BJ (cell line): ENCODE measurements at regions not wholly inside any gene's neighbourhood (a gene's known extent, or its start where the extent isn't known, plus 50 kb on each side); places are given as distances from the start of the nearest gene placed in this dataset.

ENCODE experiments used
- CTCF ChIA-PET: fragments of 350-600 bp; formaldehyde crosslinking; extraction: SDS; loops from one replicate; lab custom pipeline; 2021; ENCODE audit warnings: antibody characterized with exemption, inconsistent platforms; lab: Yijun Ruan, JAX
- POLR2A ChIA-PET: fragments of 300-600 bp; sonication (Branson Sonifier 250); formaldehyde crosslinking; extraction: SDS; loops from one replicate; lab custom pipeline; 2021; ENCODE audit warnings: antibody characterized with exemption; lab: Charles Lee
- DNase-seq: peaks from one replicate; pipeline ENCODE4 v3.0.0-alpha.2; 2011; ENCODE audit warnings: low read depth
- H3K27me3 ChIP-seq: 2 replicates; pipeline ENCODE4 v1.6.0; 2011; ENCODE audit warnings: low read length; ENCODE audit not compliant: control insufficient read depth, insufficient read depth
- H3K36me3 ChIP-seq: 2 replicates; pipeline ENCODE4 v1.5.1; 2011; ENCODE audit warnings: low read length; ENCODE audit not compliant: control insufficient read depth, insufficient read depth
- H3K4me3 ChIP-seq: 2 replicates; pipeline ENCODE4 v1.5.1; 2011; ENCODE audit warnings: low read depth, mild to moderate bottlenecking, control low read depth, low read length
- CTCF ChIP-seq: IDR thresholded peaks from 2 replicates; pipeline ENCODE4 v1.5.1; 2011; ENCODE audit warnings: low read depth, mild to moderate bottlenecking, control low read depth, inconsistent platforms, low read length, moderate library complexity; ENCODE audit not compliant: insufficient read depth

- POLR2A ChIA-PET: interaction anchor here (0.6 kb wide), 1 partner anchor 90 kb away, joined by 10 read pairs; no protein-coding TSS in a partner anchor
- peak; percentile 40 for DNase-seq
- Histone ChIP-seq H3K27me3 (no peaks in the 10 kb centered on the region), H3K36me3 (no peaks in the 10 kb centered on the region), H3K4me3 (no peak overlapping the region)
- TF ChIP-seq CTCF: no peak
- CTCF ChIA-PET: no interaction called here
Measured at GRCh38 chr12:84696281-84696680, 216.3 kb downstream of the SLC6A15 start.

- Histone ChIP-seq H3K4me3 (no peak overlapping the region), H3K36me3 (no peaks in the 10 kb centered on the region), H3K27me3 (no peaks in the 10 kb centered on the region)
- no peak for DNase-seq
- CTCF ChIA-PET: no interaction called here
- TF ChIP-seq CTCF: no peak
- POLR2A ChIA-PET: no interaction called here
Measured at GRCh38 chr12:84694116-84694515, 218.5 kb downstream of the SLC6A15 start.

DNA sequence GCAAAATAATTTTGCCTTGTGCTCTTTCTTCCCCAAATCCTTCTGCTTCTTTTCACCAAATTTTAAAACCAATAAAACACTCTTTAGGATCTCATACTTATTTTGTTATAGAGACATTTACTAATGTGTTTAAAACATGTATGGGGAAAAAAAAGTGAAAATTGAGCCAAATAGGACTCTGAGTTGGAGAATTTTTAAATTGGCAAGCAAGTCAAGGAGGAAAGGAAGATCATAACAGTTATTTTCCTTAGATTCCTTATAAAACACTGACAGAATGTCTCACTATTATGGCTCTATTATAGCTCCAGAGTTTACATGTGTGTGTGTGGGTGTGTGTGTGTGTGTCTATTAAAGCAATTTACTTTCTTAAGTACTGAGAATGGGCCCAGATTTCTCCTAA, 220.5 kb downstream of the SLC6A15 start:
- H3K27me3 ChIP-seq: no peaks in the 10 kb centered on the region
- CTCF ChIA-PET: no interaction called here

GRCh38 chr12:84691266-84691665, 221.3 kb downstream of the SLC6A15 start:
- CTCF ChIA-PET: interaction anchor here (0.6 kb wide), 1 partner anchor 59 kb away, joined by 3 read pairs; no protein-coding TSS in a partner anchor

More for the DNA sequence above, 220.5 kb downstream of the SLC6A15 start:
- Histone ChIP-seq H3K4me3 (no peak overlapping the region), H3K36me3 (no peaks in the 10 kb centered on the region)
- POLR2A ChIA-PET: no interaction called here
- no peak for TF ChIP-seq CTCF
- no peak for DNase-seq

GRCh38 chr12:84689638-84690037, 223.0 kb downstream of the SLC6A15 start:
- no peak overlapping the region for H3K4me3 ChIP-seq
- ChIA-PET CTCF (interaction anchor here (0.9 kb wide), 1 partner anchor 46 kb away, joined by 3 read pairs; no protein-coding TSS in a partner anchor), POLR2A (interaction anchor here (0.6 kb wide), 1 partner anchor 31 kb away, joined by 3 read pairs; no protein-coding TSS in a partner anchor)
- no peaks in the 10 kb centered on the region for H3K27me3 ChIP-seq
- no peak for DNase-seq
- TF ChIP-seq CTCF: no peak
- H3K36me3 ChIP-seq: no peaks in the 10 kb centered on the region

More at GRCh38 chr12:84691266-84691665, 221.3 kb downstream of the SLC6A15 start:
- no peak for DNase-seq
- H3K36me3 ChIP-seq: no peaks in the 10 kb centered on the region
- POLR2A ChIA-PET: no interaction called here
- no peak overlapping the region for H3K4me3 ChIP-seq
- H3K27me3 ChIP-seq: no peaks in the 10 kb centered on the region
- TF ChIP-seq CTCF: no peak
